ENCODE measurements at regions not wholly inside any gene's neighbourhood (a gene's known extent, or its start where the extent isn't known, plus 50 kb on each side); places are given as distances from the start of the nearest gene placed in this dataset.

DNA sequence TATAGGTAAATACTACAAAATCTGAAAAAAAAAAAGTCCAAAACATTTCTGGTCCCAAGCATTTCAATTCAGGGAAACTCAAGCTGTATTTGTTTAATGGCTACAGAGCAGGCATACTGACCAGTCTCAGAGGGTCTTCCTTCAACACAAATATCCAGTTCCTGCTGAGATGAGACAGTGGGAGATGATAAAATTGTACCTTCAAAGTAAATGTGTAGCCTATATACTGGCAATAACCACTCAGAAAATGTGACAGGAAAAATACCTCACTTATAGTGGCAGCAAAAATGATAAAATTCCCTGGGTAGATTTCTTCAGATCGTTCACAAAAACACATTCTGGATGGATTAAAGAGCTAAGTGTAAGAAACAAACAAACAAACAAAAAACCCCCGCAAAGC lies 102.0 kb upstream of the FUT8 start:
- no peak for TF ChIP-seq EP300 (IDR thresholded peaks at IDR 0.05)
- TF ChIP-seq, protein P1, sequence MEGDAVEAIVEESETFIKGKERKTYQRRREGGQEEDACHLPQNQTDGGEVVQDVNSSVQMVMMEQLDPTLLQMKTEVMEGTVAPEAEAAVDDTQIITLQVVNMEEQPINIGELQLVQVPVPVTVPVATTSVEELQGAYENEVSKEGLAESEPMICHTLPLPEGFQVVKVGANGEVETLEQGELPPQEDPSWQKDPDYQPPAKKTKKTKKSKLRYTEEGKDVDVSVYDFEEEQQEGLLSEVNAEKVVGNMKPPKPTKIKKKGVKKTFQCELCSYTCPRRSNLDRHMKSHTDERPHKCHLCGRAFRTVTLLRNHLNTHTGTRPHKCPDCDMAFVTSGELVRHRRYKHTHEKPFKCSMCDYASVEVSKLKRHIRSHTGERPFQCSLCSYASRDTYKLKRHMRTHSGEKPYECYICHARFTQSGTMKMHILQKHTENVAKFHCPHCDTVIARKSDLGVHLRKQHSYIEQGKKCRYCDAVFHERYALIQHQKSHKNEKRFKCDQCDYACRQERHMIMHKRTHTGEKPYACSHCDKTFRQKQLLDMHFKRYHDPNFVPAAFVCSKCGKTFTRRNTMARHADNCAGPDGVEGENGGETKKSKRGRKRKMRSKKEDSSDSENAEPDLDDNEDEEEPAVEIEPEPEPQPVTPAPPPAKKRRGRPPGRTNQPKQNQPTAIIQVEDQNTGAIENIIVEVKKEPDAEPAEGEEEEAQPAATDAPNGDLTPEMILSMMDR (IDR thresholded peaks at IDR 0.05): no peak
- TF ChIP-seq POLR2A (IDR thresholded peaks at IDR 0.05): no peak

All from upper lobe of left lung (tissue), 4 donors.